ENCODE measurements at regions not wholly inside any gene's neighbourhood (a gene's known extent, or its start where the extent isn't known, plus 50 kb on each side); places are given as distances from the start of the nearest gene placed in this dataset.

- no peak for TF ChIP-seq CTCF (optimal IDR thresholded peaks at IDR 0.05 in 1 of 3, IDR thresholded peaks at IDR 0.05 in 1 of 3, conservative IDR thresholded peaks at IDR 0.05 in 1 of 3; ENCODE audit: extremely low read depth in 1 of 3, insufficient read depth in 2 of 3, low read length in 3 of 3)
- no peak for TF ChIP-seq EZH2 (IDR thresholded peaks at IDR 0.05; ENCODE audit: low read length)
Measured at GRCh38 chr6:41454189-41454789, 91.9 kb upstream of the FOXP4 start.

All from keratinocyte (primary cell).